Rectal smooth muscle tissue (tissue), 1 donor: ENCODE measurements at regions not wholly inside any gene's neighbourhood (a gene's known extent, or its start where the extent isn't known, plus 50 kb on each side); places are given as distances from the start of the nearest gene placed in this dataset.

Experiments
- H3K27ac ChIP-seq: one replicate; pipeline ENCODE4 v1.7.0; 2013; ENCODE audit warnings: low read depth, low read length, inconsistent platforms
- H3K27me3 ChIP-seq: one replicate; pipeline ENCODE4 v1.7.0; 2013; ENCODE audit warnings: low read length; ENCODE audit not compliant: control insufficient read depth, insufficient read depth
- H3K36me3 ChIP-seq: one replicate; pipeline ENCODE4 v1.7.0; 2013; ENCODE audit warnings: low read length; ENCODE audit not compliant: control insufficient read depth, insufficient read depth
- H3K4me1 ChIP-seq: one replicate; pipeline ENCODE4 v1.7.0; 2013; ENCODE audit warnings: low read length; ENCODE audit not compliant: control insufficient read depth, insufficient read depth
- H3K4me3 ChIP-seq: one replicate; pipeline ENCODE4 v1.7.0; 2013; ENCODE audit warnings: low read length
- H3K9ac ChIP-seq: one replicate; pipeline ENCODE4 v1.7.0; 2013; ENCODE audit warnings: low read length

- H3K4me1 ChIP-seq = no peaks in the 10 kb centered on the region
- no peak overlapping the region for H3K27ac ChIP-seq
- no peak overlapping the region for H3K9ac ChIP-seq
- H3K27me3 ChIP-seq = no peaks in the 10 kb centered on the region
- H3K4me3 ChIP-seq = no peak overlapping the region
- no peaks in the 10 kb centered on the region for H3K36me3 ChIP-seq
Observed at GRCh38 chr2:57084697-57085281, 901.0 kb downstream of the CCDC85A start.

- H3K4me3 ChIP-seq = no peak overlapping the region
- no peaks in the 10 kb centered on the region for H3K27me3 ChIP-seq
- H3K27ac ChIP-seq = no peak overlapping the region
- no peaks in the 10 kb centered on the region for H3K36me3 ChIP-seq
- H3K4me1 ChIP-seq = no peaks in the 10 kb centered on the region
- H3K9ac ChIP-seq = no peak overlapping the region
Observed at GRCh38 chr2:57093020-57093419, 909.2 kb downstream of the CCDC85A start.

- Histone ChIP-seq H3K9ac (no peak overlapping the region), H3K27me3 (no peaks in the 10 kb centered on the region), H3K4me1 (no peaks in the 10 kb centered on the region), H3K27ac (no peak overlapping the region), H3K36me3 (no peaks in the 10 kb centered on the region), H3K4me3 (no peak overlapping the region)
Observed at GRCh38 chr2:57097855-57098254, 914.1 kb downstream of the CCDC85A start.

GRCh38 chr2:57100436-57100835 lies 916.6 kb downstream of the CCDC85A start:
- H3K9ac ChIP-seq = no peak overlapping the region
- H3K4me3 ChIP-seq = no peak overlapping the region
- H3K27ac ChIP-seq = no peak overlapping the region

GRCh38 chr2:57105694-57106093 lies 921.9 kb downstream of the CCDC85A start:
- H3K9ac ChIP-seq = no peak overlapping the region
- H3K27me3 ChIP-seq = no peaks in the 10 kb centered on the region
- H3K27ac ChIP-seq = no peak overlapping the region
- no peaks in the 10 kb centered on the region for H3K4me1 ChIP-seq
- H3K36me3 ChIP-seq = no peaks in the 10 kb centered on the region
- H3K4me3 ChIP-seq = no peak overlapping the region

More at GRCh38 chr2:57100436-57100835, 916.6 kb downstream of the CCDC85A start:
- Histone ChIP-seq H3K4me1 (no peaks in the 10 kb centered on the region), H3K27me3 (no peaks in the 10 kb centered on the region), H3K36me3 (no peaks in the 10 kb centered on the region)

- no peaks in the 10 kb centered on the region for H3K36me3 ChIP-seq
- H3K27ac ChIP-seq = no peak overlapping the region
- H3K27me3 ChIP-seq = no peaks in the 10 kb centered on the region
- no peaks in the 10 kb centered on the region for H3K4me1 ChIP-seq
- H3K9ac ChIP-seq = no peak overlapping the region
- H3K4me3 ChIP-seq = no peak overlapping the region
Observed at GRCh38 chr2:57107353-57107752, 923.6 kb downstream of the CCDC85A start.

- Histone ChIP-seq H3K27me3 (no peaks in the 10 kb centered on the region), H3K9ac (no peak overlapping the region), H3K4me1 (no peaks in the 10 kb centered on the region), H3K27ac (no peak overlapping the region), H3K36me3 (no peaks in the 10 kb centered on the region), H3K4me3 (no peak overlapping the region)
Observed at GRCh38 chr2:57111531-57111930, 927.7 kb downstream of the CCDC85A start.

GRCh38 chr2:57119141-57119540 lies 927.5 kb upstream of the VRK2 start:
- Histone ChIP-seq H3K4me3 (no peak overlapping the region), H3K27me3 (no peaks in the 10 kb centered on the region), H3K9ac (no peak overlapping the region), H3K27ac (no peak overlapping the region), H3K4me1 (no peaks in the 10 kb centered on the region), H3K36me3 (no peaks in the 10 kb centered on the region)

GRCh38 chr2:57126410-57126809 lies 920.2 kb upstream of the VRK2 start:
- Histone ChIP-seq H3K36me3 (no peaks in the 10 kb centered on the region), H3K4me1 (no peaks in the 10 kb centered on the region), H3K27ac (no peak overlapping the region), H3K4me3 (no peak overlapping the region), H3K27me3 (no peaks in the 10 kb centered on the region), H3K9ac (no peak overlapping the region)

- Histone ChIP-seq H3K36me3 (no peaks in the 10 kb centered on the region), H3K4me3 (no peak overlapping the region), H3K27ac (no peak overlapping the region)
Observed at GRCh38 chr2:57139179-57139578, 907.4 kb upstream of the VRK2 start.

GRCh38 chr2:57141269-57141668 lies 905.3 kb upstream of the VRK2 start:
- Histone ChIP-seq H3K4me3 (no peak overlapping the region), H3K36me3 (no peaks in the 10 kb centered on the region), H3K27me3 (no peaks in the 10 kb centered on the region), H3K9ac (no peak overlapping the region), H3K4me1 (no peaks in the 10 kb centered on the region), H3K27ac (no peak overlapping the region)

More at GRCh38 chr2:57139179-57139578, 907.4 kb upstream of the VRK2 start:
- Histone ChIP-seq H3K9ac (no peak overlapping the region), H3K27me3 (no peaks in the 10 kb centered on the region), H3K4me1 (no peaks in the 10 kb centered on the region)

GRCh38 chr2:57146951-57147350 lies 899.7 kb upstream of the VRK2 start:
- H3K27ac ChIP-seq = no peak overlapping the region
- no peaks in the 10 kb centered on the region for H3K4me1 ChIP-seq
- no peak overlapping the region for H3K9ac ChIP-seq
- H3K27me3 ChIP-seq = no peaks in the 10 kb centered on the region
- H3K36me3 ChIP-seq = no peaks in the 10 kb centered on the region
- no peak overlapping the region for H3K4me3 ChIP-seq

GRCh38 chr2:57156231-57156924 lies 890.2 kb upstream of the VRK2 start:
- Histone ChIP-seq H3K27me3 (no peaks in the 10 kb centered on the region), H3K9ac (no peak overlapping the region), H3K36me3 (no peaks in the 10 kb centered on the region), H3K4me3 (no peak overlapping the region), H3K27ac (no peak overlapping the region), H3K4me1 (no peaks in the 10 kb centered on the region)
